H9 (cell line): ENCODE measurements at regions not wholly inside any gene's neighbourhood (a gene's known extent, or its start where the extent isn't known, plus 50 kb on each side); places are given as distances from the start of the nearest gene placed in this dataset.

Source experiments
- DNase-seq: peaks from one replicate; pipeline ENCODE4 v3.0.0-alpha.2; 2017
- H2AFZ ChIP-seq: one replicate; pipeline ENCODE4 v1.6.1; 2013; ENCODE audit warnings: mild to moderate bottlenecking, low read length, control low read depth, moderate library complexity
- H2AK5ac ChIP-seq: 2 replicates; pipeline ENCODE4 v1.6.1; 2013; ENCODE audit warnings: low read length, control low read depth, mixed read lengths; ENCODE audit not compliant: insufficient read length
- H2BK120ac ChIP-seq: one replicate; pipeline ENCODE4 v1.6.1; 2013; ENCODE audit warnings: low read depth, mild to moderate bottlenecking, low read length, control low read depth, inconsistent platforms; ENCODE audit not compliant: poor library complexity, severe bottlenecking
- H2BK12ac ChIP-seq: 2 replicates; pipeline ENCODE4 v1.6.1; 2013; ENCODE audit warnings: low read length, control low read depth, mixed read lengths, low read depth; ENCODE audit not compliant: insufficient read length
- H2BK15ac ChIP-seq: 2 replicates; pipeline ENCODE4 v1.6.1; 2013; ENCODE audit warnings: low read depth, low read length, control low read depth
- H2BK20ac ChIP-seq: one replicate; pipeline ENCODE4 v1.6.1; 2013; ENCODE audit warnings: low read depth, mild to moderate bottlenecking, low read length, control low read depth, inconsistent platforms; ENCODE audit not compliant: poor library complexity, severe bottlenecking
- H2BK5ac ChIP-seq: 2 replicates; pipeline ENCODE4 v1.6.1; 2013; ENCODE audit warnings: low read length, control low read depth, mixed read lengths; ENCODE audit not compliant: insufficient read length
- H3K14ac ChIP-seq: 2 replicates; pipeline ENCODE4 v1.6.1; 2013; ENCODE audit warnings: low read length, control low read depth; ENCODE audit not compliant: insufficient read depth
- H3K18ac ChIP-seq: 2 replicates; pipeline ENCODE4 v1.6.1; 2013; ENCODE audit warnings: low read depth, mild to moderate bottlenecking, mixed read lengths, low read length, control low read depth; ENCODE audit not compliant: insufficient read length
- H3K23ac ChIP-seq: 2 replicates; pipeline ENCODE4 v1.6.1; 2013; ENCODE audit warnings: low read length, control low read depth, mixed read lengths, low read depth; ENCODE audit not compliant: insufficient read length
- H3K23me2 ChIP-seq: 2 replicates; pipeline ENCODE4 v1.6.1; 2013; ENCODE audit warnings: low read depth, mild to moderate bottlenecking, mixed read lengths, low read length, control low read depth; ENCODE audit not compliant: insufficient read length, poor library complexity, severe bottlenecking
- H3K27ac ChIP-seq: 2 replicates; pipeline ENCODE4 v1.5.1; 2013; ENCODE audit warnings: low read length, control low read depth, mixed read lengths, low read depth; ENCODE audit not compliant: insufficient read length
- H3K27me3 ChIP-seq: 2 replicates; pipeline ENCODE4 v1.6.1; 2013; ENCODE audit warnings: low read length, control low read depth, inconsistent platforms; ENCODE audit not compliant: insufficient read depth
- H3K4ac ChIP-seq: 2 replicates; pipeline ENCODE4 v1.6.1; 2013; ENCODE audit warnings: low read depth, mild to moderate bottlenecking, control low read depth, inconsistent platforms, low read length, moderate library complexity
- H3K4me1 ChIP-seq: 2 replicates; pipeline ENCODE4 v1.6.1; 2013; ENCODE audit warnings: low read length, control low read depth, inconsistent platforms; ENCODE audit not compliant: insufficient read depth
- H3K4me2 ChIP-seq: 2 replicates; pipeline ENCODE4 v1.6.1; 2013; ENCODE audit warnings: low read length, control low read depth, mixed read lengths; ENCODE audit not compliant: insufficient read length, insufficient read depth
- H3K56ac ChIP-seq: 2 replicates; pipeline ENCODE4 v1.6.1; 2013; ENCODE audit warnings: low read depth, mild to moderate bottlenecking, mixed read lengths, low read length, control low read depth; ENCODE audit not compliant: insufficient read length
- H3K79me1 ChIP-seq: 2 replicates; pipeline ENCODE4 v1.6.1; 2013; ENCODE audit warnings: low read depth, mild to moderate bottlenecking, moderate library complexity, low read length, control low read depth, inconsistent platforms; ENCODE audit not compliant: insufficient read depth, poor library complexity, severe bottlenecking
- H3K79me2 ChIP-seq: 2 replicates; pipeline ENCODE4 v1.6.1; 2013; ENCODE audit warnings: low read length, control low read depth, inconsistent platforms; ENCODE audit not compliant: insufficient read depth
- H3K9ac ChIP-seq: 2 replicates; pipeline ENCODE4 v1.6.1; 2013; ENCODE audit warnings: low read length, control low read depth, mixed read lengths; ENCODE audit not compliant: insufficient read length; ENCODE audit errors: extremely low read depth
- H3K9me3 ChIP-seq: one replicate; pipeline ENCODE4 v1.6.1; 2013; ENCODE audit warnings: low read depth, low read length, inconsistent platforms; ENCODE audit not compliant: control insufficient read depth
- H3T11ph ChIP-seq: one replicate; pipeline ENCODE4 v1.6.1; 2013; ENCODE audit warnings: mild to moderate bottlenecking, low read length, control low read depth, inconsistent platforms
- H4K20me1 ChIP-seq: one replicate; pipeline ENCODE4 v1.6.1; 2013; ENCODE audit not compliant: control insufficient read depth, insufficient read length, insufficient read depth
- H4K5ac ChIP-seq: 2 replicates; pipeline ENCODE4 v1.6.1; 2013; ENCODE audit warnings: low read depth, mild to moderate bottlenecking, mixed read lengths, low read length, control low read depth; ENCODE audit not compliant: insufficient read length
- H4K8ac ChIP-seq: replicated peaks from 2 replicates; pipeline ENCODE4 v1.6.1; 2013; ENCODE audit warnings: low read length, control low read depth, mixed read lengths, low read depth; ENCODE audit not compliant: insufficient read length
- H4K91ac ChIP-seq: 2 replicates; pipeline ENCODE4 v1.6.1; 2013; ENCODE audit warnings: low read depth, mild to moderate bottlenecking, moderate library complexity, mixed read lengths, low read length, control low read depth; ENCODE audit not compliant: insufficient read length
- H3K27ac Mint-ChIP-seq, 3 experiments: 2 replicates in 2 of 3; 3 replicates in 1 of 3; pipeline ENCODE4 v1.8.0; 2020 to 2021; ENCODE audit warnings: mixed read lengths in 3 of 3, mild to moderate bottlenecking in 1 of 3, moderate library complexity in 1 of 3
- H3K27me3 Mint-ChIP-seq: 2 replicates; pipeline ENCODE4 v1.8.0; 2021; ENCODE audit warnings: low read depth, mild to moderate bottlenecking, moderate library complexity, mixed read lengths
- H3K36me3 Mint-ChIP-seq, 3 experiments: 2 replicates in 2 of 3; 3 replicates in 1 of 3; pipeline ENCODE4 v1.8.0; 2020 to 2021; ENCODE audit warnings: low read depth in 3 of 3, mixed read lengths in 3 of 3; ENCODE audit not compliant: insufficient read depth in 1 of 3
- H3K4me1 Mint-ChIP-seq, 2 experiments: 2 replicates each; pipeline ENCODE4 v1.8.0; 2020; ENCODE audit warnings: mixed read lengths in 2 of 2
- H3K4me3 Mint-ChIP-seq, 2 experiments: 2 replicates in 1 of 2; 3 replicates in 1 of 2; pipeline ENCODE4 v1.8.0; 2020 to 2021; ENCODE audit warnings: mild to moderate bottlenecking in 2 of 2, mixed read lengths in 2 of 2, moderate library complexity in 1 of 2
- H3K9me3 Mint-ChIP-seq, 2 experiments: 2 replicates in 1 of 2; 3 replicates in 1 of 2; pipeline ENCODE4 v1.8.0; 2020; ENCODE audit warnings: mild to moderate bottlenecking in 2 of 2, mixed read lengths in 2 of 2, moderate library complexity in 1 of 2
- TF ChIP-seq, protein P1 (sequence below): fragments of 200-600 bp; sonication (generic); conservative IDR thresholded peaks from 3 replicates; pipeline ENCODE4 v1.8.0; 2021; ENCODE audit warnings: antibody characterized with exemption, mild to moderate bottlenecking

DNA sequence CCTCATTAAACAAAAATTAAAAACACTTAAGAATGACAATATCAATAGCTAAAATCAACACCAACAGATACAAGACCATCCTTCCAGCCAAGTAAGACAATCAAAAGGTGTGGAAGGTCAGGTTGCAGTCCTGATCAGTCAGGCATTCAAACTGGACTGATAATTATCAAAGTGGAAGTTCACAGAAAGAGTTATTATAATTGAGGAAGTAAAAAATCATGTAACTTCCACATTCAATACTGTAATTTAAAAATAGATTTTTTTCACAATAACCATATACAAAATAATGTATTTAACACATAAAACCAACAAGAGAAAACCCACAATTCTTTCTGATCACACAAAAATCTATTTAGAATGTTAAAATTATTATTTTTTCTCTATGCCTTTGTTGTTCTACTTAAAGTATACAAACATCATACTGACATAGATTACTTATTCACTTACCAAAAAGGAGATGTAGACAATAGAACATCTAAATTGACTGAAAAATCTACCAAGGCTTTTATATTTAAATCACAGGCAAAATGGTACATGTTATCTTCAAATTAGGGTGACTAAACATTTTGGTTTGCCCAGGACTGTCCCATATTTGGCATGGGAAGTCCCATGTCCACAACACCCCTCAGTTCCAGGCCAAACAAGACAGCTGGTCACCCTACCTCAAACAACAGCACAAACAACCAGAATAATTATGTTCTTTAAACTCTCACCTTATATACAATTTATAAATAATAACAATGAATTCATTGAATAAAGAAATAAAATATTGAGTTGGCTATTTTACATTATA, 142.5 kb upstream of the SLC24A2 start:
- H3K36me3 Mint-ChIP-seq: no peaks in the 10 kb centered on the region
- no peak overlapping the region for H2BK15ac ChIP-seq
- no peak overlapping the region for H3K27ac ChIP-seq
- no peak overlapping the region for H3K4me3 Mint-ChIP-seq
- no peak overlapping the region for H2BK12ac ChIP-seq
- no peak overlapping the region for H2BK20ac ChIP-seq
- H4K91ac ChIP-seq: no peak overlapping the region
- TF ChIP-seq, protein P1, sequence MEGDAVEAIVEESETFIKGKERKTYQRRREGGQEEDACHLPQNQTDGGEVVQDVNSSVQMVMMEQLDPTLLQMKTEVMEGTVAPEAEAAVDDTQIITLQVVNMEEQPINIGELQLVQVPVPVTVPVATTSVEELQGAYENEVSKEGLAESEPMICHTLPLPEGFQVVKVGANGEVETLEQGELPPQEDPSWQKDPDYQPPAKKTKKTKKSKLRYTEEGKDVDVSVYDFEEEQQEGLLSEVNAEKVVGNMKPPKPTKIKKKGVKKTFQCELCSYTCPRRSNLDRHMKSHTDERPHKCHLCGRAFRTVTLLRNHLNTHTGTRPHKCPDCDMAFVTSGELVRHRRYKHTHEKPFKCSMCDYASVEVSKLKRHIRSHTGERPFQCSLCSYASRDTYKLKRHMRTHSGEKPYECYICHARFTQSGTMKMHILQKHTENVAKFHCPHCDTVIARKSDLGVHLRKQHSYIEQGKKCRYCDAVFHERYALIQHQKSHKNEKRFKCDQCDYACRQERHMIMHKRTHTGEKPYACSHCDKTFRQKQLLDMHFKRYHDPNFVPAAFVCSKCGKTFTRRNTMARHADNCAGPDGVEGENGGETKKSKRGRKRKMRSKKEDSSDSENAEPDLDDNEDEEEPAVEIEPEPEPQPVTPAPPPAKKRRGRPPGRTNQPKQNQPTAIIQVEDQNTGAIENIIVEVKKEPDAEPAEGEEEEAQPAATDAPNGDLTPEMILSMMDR: no peak
- H3K9me3 ChIP-seq: no peaks in the 10 kb centered on the region
- DNase-seq: no peak
- no peak overlapping the region for H3K9ac ChIP-seq
- H3K27ac Mint-ChIP-seq: no peak overlapping the region
- H4K20me1 ChIP-seq: no peaks in the 10 kb centered on the region
- H2AK5ac ChIP-seq: no peak overlapping the region
- H3K9me3 Mint-ChIP-seq: no peaks in the 10 kb centered on the region
- no peak overlapping the region for H3T11ph ChIP-seq
- peaks cover 52% of the 10 kb centered on the region for H3K27me3 Mint-ChIP-seq
- no peak overlapping the region for H3K18ac ChIP-seq
- no peaks in the 10 kb centered on the region for H3K79me2 ChIP-seq
- H3K4me1 Mint-ChIP-seq: peaks cover 25 to 30% of the 10 kb centered on the region in 2 experiments
- no peaks in the 10 kb centered on the region for H3K79me1 ChIP-seq
- no peaks in the 10 kb centered on the region for H3K23me2 ChIP-seq
- no peak overlapping the region for H2BK120ac ChIP-seq
- H3K4ac ChIP-seq: no peak overlapping the region
- no peaks in the 10 kb centered on the region; the same call in 1 of the 2 replicates for H3K27me3 ChIP-seq
- H2AFZ ChIP-seq: no peak overlapping the region
- H4K8ac ChIP-seq: no peak overlapping the region
- H3K4me2 ChIP-seq: no peak overlapping the region
- no peak overlapping the region for H2BK5ac ChIP-seq
- no peak overlapping the region for H3K14ac ChIP-seq
- no peak overlapping the region for H3K56ac ChIP-seq
- no peak overlapping the region for H4K5ac ChIP-seq
- H3K4me1 ChIP-seq: peaks cover 4% of the 10 kb centered on the region; the same call in 1 of the 2 replicates
- no peak overlapping the region for H3K23ac ChIP-seq
